Right lobe of liver (tissue), 6 donors: ENCODE measurements at regions not wholly inside any gene's neighbourhood (a gene's known extent, or its start where the extent isn't known, plus 50 kb on each side); places are given as distances from the start of the nearest gene placed in this dataset.

Experiments used
- ATAC-seq, 4 donors: fragments of 200-7000 bp; cut with Tn5 transposase; one replicate each; pipeline ENCODE4 v1.9.1; 2020; ENCODE audit warnings: mild to moderate bottlenecking in 4 of 4, moderate library complexity in 4 of 4
- DNase-seq, 3 donors: peaks; one replicate each; pipeline ENCODE4 v3.0.0-alpha.2; 2020
- H3K27ac ChIP-seq, 3 donors: fragments of 200-600 bp; one replicate each; pipeline ENCODE4 v1.8.0; 2022
- H3K27me3 ChIP-seq, 2 donors: fragments of 200-600 bp; one replicate each; pipeline ENCODE4 v1.8.0; 2022
- H3K36me3 ChIP-seq, 4 donors: fragments of 200-600 bp; sonication (generic) in 1 of 4; one replicate each; pipeline versions ENCODE4 v1.5.1 to v1.8.0; 2017 to 2022; ENCODE audit warnings: control low read depth in 1 of 4
- H3K4me1 ChIP-seq, 4 donors: fragments of 200-600 bp; sonication (generic) in 1 of 4; one replicate each; pipeline versions ENCODE4 v1.5.1 to v1.8.0; 2017 to 2022; ENCODE audit warnings: control low read depth in 1 of 4
- H3K4me3 ChIP-seq, 3 donors: fragments of 200-600 bp; one replicate each; pipeline ENCODE4 v1.8.0; 2022
- H3K9me3 ChIP-seq, 4 donors: fragments of 200-600 bp; sonication (generic) in 1 of 4; one replicate each; pipeline versions ENCODE4 v1.5.1 to v1.8.0; 2017 to 2022; ENCODE audit warnings: control low read depth in 1 of 4
- CTCF ChIP-seq, 4 donors: fragments of 200-600 bp in 3 of 4; fragments of 450-650 bp in 1 of 4; IDR thresholded peaks; one replicate each; pipeline versions ENCODE4 v1.5.1 to v1.8.0; 2016 to 2022; ENCODE audit warnings: antibody characterized with exemption in 4 of 4, mild to moderate bottlenecking in 2 of 4
- POLR2A ChIP-seq: fragments of 450-650 bp; IDR thresholded peaks from one replicate; pipeline ENCODE4 v1.6.1; 2017; ENCODE audit warnings: antibody characterized with exemption, mild to moderate bottlenecking
- WGBS: methylation state at CpG from one replicate; pipeline ENCODE4 v1.1.6; 2018; ENCODE audit warnings: low coverage, low lambda C conversion rate; ENCODE audit not compliant: insufficient coverage; ENCODE audit errors: missing lambda C conversion rate; 5-methylcytosine and 5-hydroxymethylcytosine counted together
- intact Hi-C, 2 donors: fragments of 100-400 bp; cut with DNase I; formaldehyde crosslinking; loops; one replicate each; pipeline versions ENCODE4 v1.11.2 to v1.14.1; 2022
- donor health status: DM: no; HTN: yes; CAD: no.
- donor health status: DM: no; HTN: no; CAD: no.
- donor health status: DM: no; HTN: no; CAD: no.
- donor health status: DM: no; HTN: yes; CAD: no.
- donor health status: DM: no; HTN: yes; CAD: no.

- H3K27me3 ChIP-seq: no peaks in the 10 kb centered on the region
- peaks cover 0 to 14% (median 0%) of the 10 kb centered on the region in 4 donors for H3K4me1 ChIP-seq
- no peak overlapping the region for H3K4me3 ChIP-seq
- WGBS: 31% methylated on average over 5 of the region's 6 CpGs
- H3K9me3 ChIP-seq: no peaks in the 10 kb centered on the region
- no peaks in the 10 kb centered on the region for H3K36me3 ChIP-seq
- intact Hi-C loops: no loop called here
- no peak overlapping the region for H3K27ac ChIP-seq
- TF ChIP-seq CTCF (IDR thresholded peaks at IDR 0.05): no peak
- no peak for TF ChIP-seq POLR2A
- DNase-seq (no peak), ATAC-seq (peak; percentile 57 to 87 (median 71))
These were observed 62.5 kb upstream of the ITGA1 start for GRCh38 chr5:52725065-52725746.

DNA sequence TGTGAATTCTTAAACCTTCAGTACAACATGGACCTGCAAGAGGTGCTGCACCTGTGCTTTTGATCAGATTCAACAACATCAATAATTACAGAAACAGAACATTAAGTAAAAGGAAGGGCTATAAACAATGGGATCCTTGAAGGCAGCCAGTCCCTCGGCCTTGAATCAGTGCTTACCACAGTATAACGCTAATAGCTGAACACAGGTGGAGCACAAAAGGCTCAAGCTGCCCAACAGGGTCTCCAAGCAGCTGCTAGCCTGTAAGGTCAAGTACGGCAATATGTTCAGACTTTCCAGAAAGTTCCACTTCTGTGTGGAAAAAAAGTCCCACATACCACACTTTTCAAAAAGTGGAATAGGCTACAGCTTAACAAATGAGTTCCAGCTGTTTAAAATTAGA, 61.9 kb upstream of the ITGA1 start:
- intact Hi-C loops: no loop called here
- no peak overlapping the region for H3K4me3 ChIP-seq
- TF ChIP-seq CTCF (IDR thresholded peaks at IDR 0.05) (no peak), POLR2A (no peak)
- H3K9me3 ChIP-seq: no peaks in the 10 kb centered on the region
- H3K27ac ChIP-seq: no peak overlapping the region
- H3K27me3 ChIP-seq: no peaks in the 10 kb centered on the region
- peaks cover 0 to 14% (median 0%) of the 10 kb centered on the region in 4 donors for H3K4me1 ChIP-seq
- ATAC-seq (peak; percentile 15 to 35 (median 26)), DNase-seq (peak in 1 of 3 donors; percentile 21)
- H3K36me3 ChIP-seq: no peaks in the 10 kb centered on the region
- WGBS: 40% methylated on average over 3 of the region's 3 CpGs

DNA sequence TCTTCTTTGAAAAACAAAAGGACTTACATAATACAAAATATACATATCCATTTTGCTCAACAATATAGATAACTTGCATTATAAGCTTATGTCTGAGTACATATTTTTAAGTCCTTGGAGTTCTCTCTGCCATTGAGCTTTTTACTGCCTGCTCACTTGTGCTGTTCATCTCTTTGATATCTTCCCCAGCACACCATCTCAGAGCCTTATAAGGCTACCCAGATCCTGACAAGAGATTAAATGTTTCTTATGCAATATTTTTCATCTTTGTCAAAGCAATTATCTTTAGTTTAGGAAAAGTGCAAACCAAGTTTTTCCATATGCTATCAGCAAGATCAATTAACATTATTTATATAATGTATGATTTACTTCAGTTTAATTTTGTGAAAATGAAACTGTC, 60.7 kb upstream of the ITGA1 start:
- intact Hi-C loops: no loop called here
- DNase-seq (no peak), ATAC-seq (no peak)
- Histone ChIP-seq H3K27ac (peak overlapping the region in 1 of 3 donors; percentile 10), H3K27me3 (no peaks in the 10 kb centered on the region), H3K4me1 (peaks cover 0 to 25% (median 0%) of the 10 kb centered on the region in 4 donors), H3K4me3 (no peak overlapping the region), H3K9me3 (no peaks in the 10 kb centered on the region), H3K36me3 (no peaks in the 10 kb centered on the region)
- TF ChIP-seq POLR2A: no peak
- no peak for TF ChIP-seq CTCF (IDR thresholded peaks at IDR 0.05)

GRCh38 chr5:52727576-52727975, 60.1 kb upstream of the ITGA1 start:
- peak overlapping the region in 2 of 3 donors; percentile 10 to 21 for H3K27ac ChIP-seq
- WGBS: 39% methylated on average over 6 of the region's 6 CpGs
- H3K4me3 ChIP-seq: no peak overlapping the region
- peaks cover 0 to 25% (median 0%) of the 10 kb centered on the region in 4 donors for H3K4me1 ChIP-seq
- peak; percentile 28 to 90 (median 74) for ATAC-seq
- intact Hi-C loops: no loop called here
- TF ChIP-seq CTCF (IDR thresholded peaks at IDR 0.05): no peak
- TF ChIP-seq POLR2A: no peak
- no peak for DNase-seq
- no peaks in the 10 kb centered on the region for H3K27me3 ChIP-seq
- no peaks in the 10 kb centered on the region for H3K36me3 ChIP-seq
- no peaks in the 10 kb centered on the region for H3K9me3 ChIP-seq
